GM21423 (cell line): ENCODE measurements at regions not wholly inside any gene's neighbourhood (a gene's known extent, or its start where the extent isn't known, plus 50 kb on each side); places are given as distances from the start of the nearest gene placed in this dataset.

ENCODE experiments used
- ATAC-seq: cut with Tn5 transposase; IDR thresholded peaks from one replicate; pipeline ENCODE4 v1.9.1; 2021; ENCODE audit warnings: mild to moderate bottlenecking, moderate library complexity; ENCODE audit not compliant: unreplicated experiment

GRCh38 chr5:14090755-14091154 is 52.4 kb upstream of the TRIO start:
- ATAC-seq: no peak

GRCh38 chr5:14090290-14090689 is 52.9 kb upstream of the TRIO start:
- ATAC-seq: no peak

DNA sequence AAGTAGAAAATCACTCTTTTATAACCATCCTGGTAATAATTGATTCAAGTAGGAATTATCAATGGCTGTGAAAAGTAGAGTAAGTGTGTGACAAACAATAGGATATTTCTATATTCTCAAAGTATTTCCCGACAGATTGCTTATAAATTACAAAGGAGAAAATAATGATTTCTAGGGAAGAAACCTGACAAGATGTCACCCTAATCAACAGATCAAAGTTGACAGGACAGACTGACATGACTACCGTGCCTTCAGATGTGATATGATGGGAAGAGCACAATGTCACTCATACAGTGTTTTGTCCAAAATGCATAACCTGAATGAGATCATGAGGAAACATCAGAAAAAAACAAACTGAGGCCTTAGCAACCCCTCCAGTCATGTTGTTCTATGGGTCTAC is 53.9 kb upstream of the TRIO start:
- no peak for ATAC-seq

DNA sequence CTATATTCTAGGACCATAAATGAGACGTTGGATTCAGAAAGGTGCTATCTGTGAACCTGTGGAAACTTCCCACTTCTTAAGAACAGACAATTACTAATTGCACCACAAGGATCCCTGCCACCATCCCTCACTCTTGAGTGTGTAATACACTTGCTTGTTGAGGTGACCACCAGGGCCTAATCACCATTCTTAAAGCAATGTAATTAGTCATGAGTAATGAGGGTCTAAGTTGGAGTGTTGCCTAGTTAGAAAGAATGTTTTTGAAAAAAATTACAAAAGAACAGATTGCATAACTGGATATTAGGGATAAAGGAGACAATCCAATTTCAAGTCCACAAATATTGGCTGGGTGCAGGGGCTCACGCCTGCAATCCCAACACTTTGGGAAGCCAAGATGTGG is 56.9 kb upstream of the TRIO start:
- ATAC-seq: no peak

- ATAC-seq: no peak
Observed at GRCh38 chr5:14082973-14083372, 60.2 kb upstream of the TRIO start.

DNA sequence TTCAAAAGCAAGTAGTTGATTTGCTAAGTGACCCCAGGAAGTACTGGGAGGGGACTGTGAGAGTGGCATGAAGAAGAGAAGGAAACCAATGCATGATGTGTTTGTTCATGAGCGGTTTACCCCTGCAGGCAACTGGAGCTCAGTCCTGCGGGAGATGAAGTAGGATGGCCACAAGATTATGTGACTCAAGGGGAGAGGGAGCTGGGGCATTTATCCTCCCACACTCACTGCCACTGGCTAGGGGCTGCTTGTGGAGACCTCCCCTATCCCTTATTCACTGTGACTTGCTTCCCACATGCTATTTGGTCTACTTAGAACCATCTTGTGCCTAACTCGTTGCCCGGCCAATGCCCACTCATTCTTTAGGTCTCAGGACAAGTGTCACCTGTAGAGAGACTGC is 60.6 kb upstream of the TRIO start:
- no peak for ATAC-seq

- no peak for ATAC-seq
Observed at GRCh38 chr5:14081791-14082190, 61.4 kb upstream of the TRIO start.

DNA sequence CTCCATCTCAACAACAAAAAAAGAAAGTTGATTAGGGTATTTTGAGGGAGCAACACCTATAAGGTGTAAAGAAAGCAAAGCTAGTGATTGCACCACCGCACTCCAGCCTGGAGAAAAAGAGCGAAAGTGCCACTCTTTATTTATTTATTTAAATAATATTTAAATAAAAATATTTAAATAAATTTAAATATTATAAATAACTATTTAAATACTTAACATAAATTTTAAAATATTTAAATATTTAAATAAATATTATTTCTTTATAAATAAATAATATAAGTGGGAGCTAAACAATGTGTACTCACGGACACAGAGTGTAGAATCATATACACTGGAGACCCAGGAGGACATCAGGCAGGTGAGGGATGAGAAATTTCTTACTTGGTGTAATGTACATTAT is 64.4 kb upstream of the TRIO start:
- no peak for ATAC-seq

GRCh38 chr5:14077501-14077900 is 65.6 kb upstream of the TRIO start:
- no peak for ATAC-seq

- no peak for ATAC-seq
Observed at GRCh38 chr5:14076561-14076960, 66.6 kb upstream of the TRIO start.

- ATAC-seq: no peak
Observed at GRCh38 chr5:14075937-14076336, 67.2 kb upstream of the TRIO start.

GRCh38 chr5:14071433-14071832 is 71.7 kb upstream of the TRIO start:
- no peak for ATAC-seq

DNA sequence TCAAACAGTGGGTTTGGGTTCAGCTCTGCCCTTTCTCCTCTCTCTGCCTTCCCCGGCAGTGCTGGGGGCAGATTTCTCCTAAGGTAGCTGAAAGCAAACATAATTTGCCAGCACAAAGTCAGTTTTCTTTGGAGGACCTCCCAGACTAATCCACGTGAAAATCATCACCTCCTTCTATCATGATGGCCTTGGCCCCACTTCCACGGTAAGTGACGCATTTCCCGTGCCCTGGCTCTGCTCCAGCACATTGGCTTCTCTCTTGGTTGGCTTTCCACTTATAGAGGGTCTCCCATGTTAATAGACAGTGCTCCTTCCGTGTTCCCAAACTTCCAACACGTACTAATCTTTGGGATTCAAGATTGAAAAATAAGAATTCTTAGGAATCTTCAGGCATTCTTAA is 74.1 kb upstream of the TRIO start:
- ATAC-seq: no peak

GRCh38 chr5:14068136-14068535 is 75.0 kb upstream of the TRIO start:
- ATAC-seq: no peak

DNA sequence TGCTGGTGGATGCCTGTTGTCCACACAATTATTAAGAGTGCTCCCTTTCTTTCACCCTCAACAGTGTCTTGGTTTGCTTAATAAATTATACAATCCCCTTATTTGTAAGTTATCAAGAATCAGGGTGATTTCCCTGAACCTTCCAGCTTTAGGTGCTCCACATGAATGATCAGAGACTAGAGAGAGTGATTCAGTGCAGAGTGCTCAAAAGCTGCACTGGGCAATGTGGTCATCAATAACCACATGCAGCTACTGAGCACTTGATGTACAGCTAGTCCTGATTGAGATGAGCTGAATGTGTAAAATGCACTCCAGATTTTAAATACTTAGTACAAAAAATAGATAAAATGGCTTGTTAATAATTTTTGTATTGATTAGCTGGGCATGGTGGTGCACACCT is 76.8 kb upstream of the TRIO start:
- ATAC-seq: no peak

- no peak for ATAC-seq
Observed at GRCh38 chr5:14064841-14065240, 78.3 kb upstream of the TRIO start.

GRCh38 chr5:14063691-14064090 is 79.5 kb upstream of the TRIO start:
- ATAC-seq: no peak

GRCh38 chr5:14063138-14063537 is 80.0 kb upstream of the TRIO start:
- ATAC-seq: no peak

DNA sequence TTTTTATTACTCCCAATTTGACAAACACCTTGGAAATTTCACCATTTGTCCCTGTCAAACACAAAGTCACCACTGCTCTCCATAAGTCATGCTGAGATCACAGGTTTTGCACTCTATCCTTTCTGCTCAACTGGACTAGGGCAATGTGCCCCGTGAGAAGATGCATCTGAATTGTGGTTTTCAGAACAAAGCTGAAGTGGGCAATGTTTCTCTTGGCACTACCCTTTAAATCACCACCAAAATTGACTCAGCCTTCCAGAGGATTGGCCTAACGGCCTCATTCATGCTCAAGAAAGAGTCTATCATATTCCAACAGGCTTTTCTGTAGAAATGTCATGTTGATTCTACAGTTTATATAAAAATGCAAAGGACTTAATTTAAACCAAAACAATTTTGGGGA is 81.0 kb upstream of the TRIO start:
- no peak for ATAC-seq

DNA sequence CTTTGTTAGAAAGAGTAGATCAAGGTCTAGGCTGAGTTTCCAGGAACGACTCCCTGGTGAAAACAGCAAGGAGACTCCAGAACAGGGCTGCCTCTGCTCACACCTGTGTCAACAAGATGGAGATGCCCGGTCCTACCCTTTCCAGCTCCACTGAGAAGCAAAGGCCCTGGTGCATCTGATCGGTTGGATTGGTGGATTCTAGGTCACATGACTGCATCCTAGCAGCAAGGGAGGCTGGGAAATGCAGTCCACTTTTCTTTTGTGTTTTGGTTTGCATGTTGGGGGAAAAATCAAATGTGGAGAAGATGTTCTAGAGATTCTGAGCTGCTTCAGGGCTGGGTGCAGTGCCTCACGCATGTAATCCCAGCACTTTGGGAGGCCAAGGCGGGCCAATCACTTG is 82.0 kb upstream of the TRIO start:
- ATAC-seq: no peak

- ATAC-seq: no peak
Observed at GRCh38 chr5:14060218-14060617, 82.9 kb upstream of the TRIO start.

- ATAC-seq: no peak
Observed at GRCh38 chr5:14059810-14060209, 83.3 kb upstream of the TRIO start.

DNA sequence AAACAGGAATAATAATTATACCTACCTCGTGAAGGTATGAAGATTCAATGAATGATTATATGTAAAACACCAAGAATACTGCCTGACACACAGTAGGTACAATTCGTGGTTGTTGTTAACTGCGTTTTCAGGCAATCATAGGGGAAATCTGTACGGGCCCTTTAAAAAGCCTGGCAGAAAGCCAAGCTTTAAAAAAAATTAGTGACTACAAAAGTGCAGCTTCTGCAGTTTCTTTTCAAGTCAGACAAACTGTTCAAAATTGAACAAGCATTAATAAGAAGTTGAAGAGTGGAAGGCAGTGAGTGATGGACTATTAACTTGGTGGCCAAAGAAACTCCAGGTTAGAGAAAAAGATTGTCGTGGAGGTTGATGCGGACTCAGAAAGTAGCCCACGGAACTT is 85.9 kb upstream of the TRIO start:
- no peak for ATAC-seq

- ATAC-seq: no peak
Observed at GRCh38 chr5:14056039-14056438, 87.1 kb upstream of the TRIO start.
